K562 (cell line): ENCODE measurements at regions not wholly inside any gene's neighbourhood (a gene's known extent, or its start where the extent isn't known, plus 50 kb on each side); places are given as distances from the start of the nearest gene placed in this dataset.

Experiments
- ATAC-seq: fragments of 200-7000 bp; cut with Tn5 transposase; 3 replicates; pipeline ENCODE4 v1.9.1; 2020; ENCODE audit warnings: moderate library complexity
- BruUV-seq: library from RNA; stranded (reverse); fragments of 400-500 nt; replicated peaks from 2 replicates; lab custom pipeline; 2021; lab: Mats Ljungman, UMichigan
- CTCF ChIA-PET: fragments of 300-600 bp; formaldehyde crosslinking; extraction: SDS; loops from one replicate; lab custom pipeline; 2021; ENCODE audit warnings: low intra/inter-chr PET ratio; lab: Yijun Ruan, JAX
- POLR2A ChIA-PET: fragments of 300-600, 350-650 bp; sonication (Branson Sonifier 250); formaldehyde crosslinking; extraction: SDS; loops from one replicate; lab custom pipeline; 2021; ENCODE audit warnings: antibody characterized with exemption, inconsistent platforms; lab: Yijun Ruan, JAX
- DNase-seq, 4 experiments: peaks; one replicate each; pipeline versions ENCODE4 v3.0.0 to v3.0.0-alpha.2; 2011 to 2018; ENCODE audit warnings: low spot score in 3 of 4, mixed read lengths in 3 of 4; ENCODE audit errors: extremely low read depth in 1 of 4
- FAIRE-seq: peaks from 2 replicates; lab custom pipeline; 2011; peaks lifted over from hg19 to GRCh38; lab: Jason Lieb, UNC
- H2AFZ ChIP-seq: 2 replicates; pipeline ENCODE4 v1.6.0; 2011; ENCODE audit warnings: low read depth, low read length, control low read depth, inconsistent platforms
- H3K27ac ChIP-seq: fragments of 200-600 bp; 3 replicates; pipeline ENCODE4 v1.8.0; 2011; ENCODE audit warnings: low read depth, mild to moderate bottlenecking, control low read depth, inconsistent platforms, low read length, moderate library complexity, mixed read lengths; ENCODE audit errors: extremely low read depth
- H3K27me3 ChIP-seq, 2 experiments: fragments of 300-600 bp in 1 of 2; 2 replicates in 1 of 2; 3 replicates in 1 of 2; pipeline versions ENCODE4 v1.6.0 to v1.8.0; 2011; ENCODE audit warnings: inconsistent platforms in 2 of 2, low read length in 2 of 2, mild to moderate bottlenecking in 1 of 2, mixed read lengths in 1 of 2, moderate library complexity in 1 of 2; ENCODE audit not compliant: control insufficient read depth in 2 of 2, insufficient read depth in 2 of 2
- H3K36me3 ChIP-seq: fragments of 300-600 bp; 3 replicates; pipeline ENCODE4 v1.8.0; 2011; ENCODE audit warnings: mild to moderate bottlenecking, low read length, inconsistent platforms; ENCODE audit not compliant: control insufficient read depth, insufficient read depth
- H3K4me1 ChIP-seq, 2 experiments: fragments of 200-600 bp in 1 of 2; replicated peaks in 1 of 2; 2 replicates in 1 of 2; 3 replicates in 1 of 2; pipeline versions ENCODE4 v1.5.1 to v1.8.0; 2011; ENCODE audit warnings: inconsistent platforms in 2 of 2, low read length in 2 of 2, mild to moderate bottlenecking in 1 of 2, mixed read lengths in 1 of 2, moderate library complexity in 1 of 2; ENCODE audit not compliant: control insufficient read depth in 2 of 2, insufficient read depth in 2 of 2
- H3K4me2 ChIP-seq: 2 replicates; pipeline ENCODE4 v1.6.1; 2011; ENCODE audit warnings: low read length, control low read depth, inconsistent platforms, mixed read lengths; ENCODE audit not compliant: insufficient read depth
- H3K4me3 ChIP-seq: fragments of 200-600 bp; sonication (generic), shearing (Covaris generic); 2 replicates; pipeline ENCODE4 v1.5.1; 2016; ENCODE audit warnings: control low read depth, inconsistent platforms
- H3K79me2 ChIP-seq: fragments of 200-600 bp; 3 replicates; pipeline ENCODE4 v1.8.0; 2011; ENCODE audit warnings: low read length, inconsistent platforms; ENCODE audit not compliant: control insufficient read depth, insufficient read depth
- H3K9ac ChIP-seq, 2 experiments: 2 replicates each; pipeline versions ENCODE4 v1.6.0 to v1.6.1; 2011; ENCODE audit warnings: low read depth in 2 of 2, low read length in 2 of 2, control low read depth in 1 of 2, inconsistent platforms in 1 of 2, mild to moderate bottlenecking in 1 of 2, mixed read lengths in 1 of 2; ENCODE audit not compliant: insufficient read depth in 1 of 2
- H3K9me1 ChIP-seq: one replicate; pipeline ENCODE4 v1.6.0; 2011; ENCODE audit warnings: inconsistent platforms, mild to moderate bottlenecking, low read length, moderate library complexity; ENCODE audit not compliant: control insufficient read depth, insufficient read depth
- H3K9me3 ChIP-seq: replicated peaks from 2 replicates; pipeline ENCODE4 v1.5.1; 2011; ENCODE audit warnings: low read depth, low read length, inconsistent platforms; ENCODE audit not compliant: control insufficient read depth, insufficient read depth
- H4K20me1 ChIP-seq: replicated peaks from 2 replicates; pipeline ENCODE4 v1.6.1; 2011; ENCODE audit warnings: low read length, inconsistent platforms, mixed read lengths; ENCODE audit not compliant: control insufficient read depth, insufficient read depth
- CSDE1 ChIP-seq, 2 experiments: fragments of 450-650 bp; IDR thresholded peaks; 2 replicates each; pipeline ENCODE4 v1.6.1; 2016; ENCODE audit warnings: mild to moderate bottlenecking in 1 of 2
- ELF2 ChIP-seq: fragments of 250-450 bp; sonication (Bioruptor Pico); IDR thresholded peaks from 2 replicates; pipeline ENCODE4 v1.5.0; 2021; ENCODE audit warnings: mild to moderate bottlenecking
- ELK1 ChIP-seq: sonication (generic); formaldehyde crosslinking; IDR thresholded peaks from 2 replicates; pipeline ENCODE4 v1.8.1; 2022; ENCODE audit warnings: missing genetic modification reagents
- KDM1A ChIP-seq, 2 experiments: fragments of 450-650 bp; IDR thresholded peaks; 2 replicates each; pipeline ENCODE4 v1.6.1; 2016; ENCODE audit warnings: mild to moderate bottlenecking in 2 of 2
- MTA2 ChIP-seq: fragments of 450-650 bp; IDR thresholded peaks from 2 replicates; pipeline ENCODE4 v1.6.1; 2016; ENCODE audit warnings: low read depth
- NFYB ChIP-seq: IDR thresholded peaks from 2 replicates; pipeline ENCODE4 v1.6.1; 2011; ENCODE audit warnings: mild to moderate bottlenecking, moderate library complexity; ENCODE audit not compliant: insufficient read length; ENCODE audit errors: extremely low read depth
- PHF21A ChIP-seq: fragments of 450-650 bp; IDR thresholded peaks from 2 replicates; pipeline ENCODE4 v1.6.1; 2017; ENCODE audit warnings: low read depth, borderline replicate concordance
- SAFB ChIP-seq: fragments of 200-400 bp; formaldehyde crosslinking; IDR thresholded peaks from 2 replicates; pipeline ENCODE4 v1.6.1; 2017; ENCODE audit warnings: low read depth, low read length, borderline replicate concordance
- SMARCB1 ChIP-seq: IDR thresholded peaks from 2 replicates; pipeline ENCODE4 v1.6.1; 2011; ENCODE audit warnings: improper control_type of control experiment, low read depth; ENCODE audit not compliant: insufficient read length
- TSHZ1 ChIP-seq: fragments of 250-450 bp; sonication (Bioruptor Pico); IDR thresholded peaks from 2 replicates; pipeline ENCODE4 v1.4.0; 2020; ENCODE audit warnings: mild to moderate bottlenecking, moderate library complexity
- ZC3H11A ChIP-seq: IDR thresholded peaks from 2 replicates; pipeline ENCODE4 v1.6.1; 2012; ENCODE audit warnings: low read depth, low read length, improper control_type of control experiment
- ZNF655 ChIP-seq: fragments of 250-450 bp; sonication (Bioruptor Pico); IDR thresholded peaks from 2 replicates; pipeline ENCODE4 v1.5.0; 2021
- WGBS: fragments of 100-300 bp; shearing (Covaris generic); methylation state at CpG from one replicate; pipeline ENCODE4 v1.1.6; 2016; ENCODE audit warnings: low coverage, mixed read lengths; ENCODE audit not compliant: insufficient coverage; ENCODE audit errors: missing lambda C conversion rate; 5-methylcytosine and 5-hydroxymethylcytosine counted together
- in situ Hi-C: fragments of 300-500 bp; cut with MboI; formaldehyde crosslinking; loops from 4 replicates; pipeline ENCODE4 v1.15.0; 2018; ENCODE audit warnings: inconsistent platforms, mixed read lengths
- intact Hi-C: fragments of 100-400 bp; cut with micrococcal nuclease; formaldehyde crosslinking; loops from 2 replicates; pipeline ENCODE4 v1.14.2; 2022

GRCh38 chr2:88885275-88885674 is 193.8 kb downstream of the RPIA start:
- Histone ChIP-seq H3K4me3 (no peak overlapping the region), H2AFZ (no peak overlapping the region), H3K27me3 (peaks cover 0 to 5% of the 10 kb centered on the region in 2 experiments; a peak in 1 of 5 replicates), H3K9me1 (no peaks in the 10 kb centered on the region), H3K27ac (no peak overlapping the region), H4K20me1 (no peaks in the 10 kb centered on the region; the same call in 1 of the 2 replicates), H3K4me1 (no peaks in the 10 kb centered on the region), H3K9ac (no peak overlapping the region), H3K4me2 (no peak overlapping the region), H3K79me2 (no peaks in the 10 kb centered on the region), H3K36me3 (no peaks in the 10 kb centered on the region), H3K9me3 (no peaks in the 10 kb centered on the region)
- ChIA-PET POLR2A (interaction anchor here (0.6 to 1.3 kb wide), 2 partner anchors 14 to 22 kb away, joined by 3 read pairs; no protein-coding TSS in a partner anchor), CTCF (no interaction called here)
- 0% methylated on average over 3 of the region's 3 CpGs for WGBS
- ATAC-seq = no peak
- no peak for FAIRE-seq
- no peak for DNase-seq
- no TSS peak for BruUV-seq
- in situ Hi-C loops (loop anchor here (25.0 kb wide), 1 partner anchor 252 kb away; no protein-coding TSS in a partner anchor), intact Hi-C loops (no loop called here)
- no peak for TF ChIP-seq ELK1 (CRISPR knock-in tag)
- no peak for TF ChIP-seq SMARCB1
- no peak for TF ChIP-seq ZNF655 (CRISPR knock-in tag)
- TF ChIP-seq CSDE1 (IDR thresholded peaks at IDR 0.05) = no peak
- no peak for TF ChIP-seq NFYB
- TF ChIP-seq PHF21A = no peak
- TF ChIP-seq SAFB = no peak
- no peak for TF ChIP-seq TSHZ1 (CRISPR knock-in tag)
- TF ChIP-seq MTA2 = no peak
- no peak for TF ChIP-seq ZC3H11A
- TF ChIP-seq KDM1A (IDR thresholded peaks at IDR 0.05) = no peak
- no peak for TF ChIP-seq ELF2
